NAMALWA (cell line): ENCODE measurements at regions not wholly inside any gene's neighbourhood (a gene's known extent, or its start where the extent isn't known, plus 50 kb on each side); places are given as distances from the start of the nearest gene placed in this dataset.
"Not testable (repeated sequence)": the region's sequence is repeated elsewhere in the genome, so short reads cannot be mapped to it uniquely, and the experiment has no call there.

Source experiments
- DNase-seq: peaks from one replicate; pipeline ENCODE4 v3.0.0-alpha.2; 2015; ENCODE audit warnings: low spot score

GRCh38 chr2:7676714-7677113 is 759.5 kb downstream of the RNF144A start:
- no peak for DNase-seq

- DNase-seq = no peak
Observed at GRCh38 chr2:7681881-7682461, 764.8 kb downstream of the RNF144A start.

- no peak for DNase-seq
Observed at GRCh38 chr2:7683196-7683595, 766.0 kb downstream of the RNF144A start.

- DNase-seq = no peak
Observed at GRCh38 chr2:7683708-7684107, 766.5 kb downstream of the RNF144A start.

DNA sequence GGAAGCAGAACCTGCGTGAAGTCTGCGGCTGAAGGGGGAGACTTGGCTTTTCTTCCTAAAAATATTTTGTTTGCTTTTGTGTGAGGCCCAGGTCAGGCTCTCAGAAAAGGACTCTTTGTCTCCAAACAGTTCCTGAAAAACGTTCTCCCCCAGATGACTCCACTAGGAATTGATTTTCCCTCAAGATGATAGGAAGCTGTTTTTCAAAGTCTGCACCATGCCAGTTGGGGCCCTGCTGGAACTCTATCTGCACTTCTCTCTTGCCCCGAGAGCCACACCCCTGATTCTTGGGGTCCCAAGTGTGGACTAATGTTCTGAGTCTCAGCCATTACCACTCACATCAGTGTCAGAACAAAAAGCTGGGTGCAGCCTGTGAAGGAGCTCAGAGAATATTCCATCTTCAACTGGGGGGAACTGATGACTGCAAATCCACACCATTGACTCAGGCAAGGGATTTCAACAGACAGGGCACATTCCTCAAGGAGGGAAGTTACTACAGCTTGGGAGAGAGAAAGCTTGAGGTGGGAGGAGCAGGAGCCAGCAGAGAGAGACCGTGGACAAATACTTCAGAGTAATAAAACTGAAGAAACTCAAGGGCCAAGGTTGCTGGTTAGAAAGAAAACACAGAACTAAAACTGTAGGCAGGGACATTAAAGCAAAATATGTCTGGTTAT is 768.3 kb downstream of the RNF144A start:
- no peak for DNase-seq

GRCh38 chr2:7686016-7686385 is 768.8 kb downstream of the RNF144A start:
- DNase-seq = no peak

DNA sequence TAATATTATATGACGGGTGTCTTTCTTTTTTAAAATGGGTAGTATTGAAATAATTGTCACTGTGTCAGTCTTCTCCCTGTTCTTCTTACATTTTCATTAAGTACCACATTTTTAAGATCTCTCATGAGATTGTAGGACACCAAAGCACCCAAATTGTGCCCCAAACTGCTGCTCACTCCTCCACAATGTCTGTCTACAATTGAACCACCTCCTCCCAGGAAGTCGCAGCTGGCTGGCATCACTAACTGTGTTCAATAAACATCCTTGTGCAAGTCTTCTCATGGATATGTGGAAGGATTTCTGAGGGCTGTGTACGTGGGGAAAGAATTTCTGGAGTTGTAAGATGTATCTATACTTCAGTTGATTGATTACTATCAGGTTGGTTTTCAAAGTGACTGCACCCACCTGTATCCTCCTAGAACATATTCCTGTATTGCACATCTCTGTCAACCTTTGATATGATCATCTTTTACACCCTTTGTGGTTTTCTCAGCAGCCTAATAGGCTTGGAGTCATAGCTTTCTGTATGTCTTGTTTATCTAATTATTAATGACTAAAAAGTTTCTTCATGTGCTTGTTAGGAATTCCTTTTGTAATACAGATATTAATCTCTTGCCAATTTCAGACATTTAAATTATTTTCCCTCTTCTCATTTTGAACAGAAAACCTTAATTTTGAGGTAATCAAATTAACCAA is 774.9 kb downstream of the RNF144A start:
- no peak for DNase-seq

DNA sequence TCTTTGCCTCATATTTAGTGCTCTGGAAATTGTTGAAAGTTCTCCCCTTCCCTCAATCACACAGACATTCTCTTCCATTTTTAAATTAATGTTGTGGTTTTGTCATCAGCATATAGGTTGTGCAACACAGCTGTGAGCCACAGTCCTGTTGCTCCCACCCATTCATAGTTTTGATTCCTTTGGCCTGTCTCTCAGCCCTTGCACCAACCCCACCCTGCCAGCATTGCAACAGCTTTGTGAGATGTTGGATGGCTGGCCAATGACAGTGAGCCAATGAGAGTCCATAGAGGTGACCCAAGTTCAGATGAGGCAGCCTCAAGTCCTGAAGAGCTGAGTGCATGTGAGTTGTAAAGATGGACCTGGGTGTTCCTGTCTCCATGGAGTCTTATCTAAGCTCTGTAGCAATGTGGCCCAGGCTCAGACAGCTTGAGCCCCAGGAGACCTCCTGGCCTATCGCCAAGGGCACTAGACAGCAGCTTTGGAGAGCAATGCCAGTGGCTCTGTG is 775.5 kb downstream of the RNF144A start:
- no peak for DNase-seq

GRCh38 chr2:7693246-7694075 is 776.2 kb downstream of the RNF144A start:
- DNase-seq = no peak

GRCh38 chr2:7694076-7694985 is 777.1 kb downstream of the RNF144A start:
- DNase-seq = no peak

DNA sequence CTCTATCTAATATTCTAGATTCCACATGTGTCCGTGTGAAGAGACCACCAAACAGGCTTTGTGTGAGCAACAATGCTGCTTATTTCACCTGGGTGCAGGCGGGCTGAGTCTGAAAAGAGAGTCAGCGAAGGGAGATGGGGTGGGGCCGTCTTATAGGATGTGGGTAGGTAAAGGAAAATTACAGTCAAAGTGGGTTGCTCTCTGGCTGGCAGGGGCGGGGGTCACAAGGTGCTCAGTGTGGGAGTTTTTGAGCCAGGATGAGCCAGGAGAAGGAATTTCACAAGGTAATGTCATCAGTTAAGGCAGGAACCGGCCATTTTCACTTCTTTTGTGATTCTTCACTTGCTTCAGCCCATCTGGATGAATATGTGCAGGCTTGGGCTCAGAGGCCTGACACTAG is 779.3 kb downstream of the RNF144A start:
- DNase-seq = not testable (repeated sequence)

DNA sequence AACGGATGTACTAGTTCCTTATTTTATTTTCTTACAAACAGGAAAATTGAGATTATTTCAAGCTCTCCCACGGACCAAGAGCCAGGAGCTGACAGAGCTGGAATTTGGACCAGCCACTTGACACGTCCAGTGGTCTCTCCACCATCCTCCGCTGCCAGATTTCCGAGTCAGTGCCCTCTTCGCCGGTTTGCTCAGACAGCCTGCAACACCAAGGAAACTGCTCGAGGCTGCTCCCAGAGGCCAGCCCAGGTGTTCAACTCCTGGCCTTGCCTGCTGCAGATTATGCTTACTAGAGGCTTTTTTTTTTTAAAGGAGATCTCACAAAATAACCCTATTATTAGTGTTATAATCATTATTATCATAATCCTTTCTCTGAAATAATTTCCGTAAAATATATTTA is 779.8 kb downstream of the RNF144A start:
- no peak for DNase-seq

GRCh38 chr2:7701791-7702190 is 784.6 kb downstream of the RNF144A start:
- no peak for DNase-seq

DNA sequence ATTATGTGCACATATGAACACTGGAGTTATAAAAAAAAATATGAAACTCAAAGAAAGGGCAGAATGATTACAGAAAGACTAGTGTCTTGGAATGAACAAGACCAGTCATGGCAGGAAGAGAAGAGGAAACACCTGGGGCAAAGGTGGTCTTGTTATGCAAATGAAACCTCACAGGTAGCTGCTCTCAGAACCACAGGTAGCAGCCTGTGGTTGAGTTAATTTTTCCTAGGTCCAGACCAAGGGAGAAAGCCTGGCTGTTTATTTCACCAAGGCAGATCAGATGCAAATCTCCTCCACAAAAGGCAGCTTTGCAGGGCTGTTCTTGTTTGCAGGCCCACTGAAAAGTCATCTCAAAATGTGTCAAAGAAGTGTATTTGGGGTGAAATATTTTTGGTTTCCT is 785.8 kb downstream of the RNF144A start:
- no peak for DNase-seq

- no peak for DNase-seq
Observed at GRCh38 chr2:7703543-7704144, 786.4 kb downstream of the RNF144A start.

DNA sequence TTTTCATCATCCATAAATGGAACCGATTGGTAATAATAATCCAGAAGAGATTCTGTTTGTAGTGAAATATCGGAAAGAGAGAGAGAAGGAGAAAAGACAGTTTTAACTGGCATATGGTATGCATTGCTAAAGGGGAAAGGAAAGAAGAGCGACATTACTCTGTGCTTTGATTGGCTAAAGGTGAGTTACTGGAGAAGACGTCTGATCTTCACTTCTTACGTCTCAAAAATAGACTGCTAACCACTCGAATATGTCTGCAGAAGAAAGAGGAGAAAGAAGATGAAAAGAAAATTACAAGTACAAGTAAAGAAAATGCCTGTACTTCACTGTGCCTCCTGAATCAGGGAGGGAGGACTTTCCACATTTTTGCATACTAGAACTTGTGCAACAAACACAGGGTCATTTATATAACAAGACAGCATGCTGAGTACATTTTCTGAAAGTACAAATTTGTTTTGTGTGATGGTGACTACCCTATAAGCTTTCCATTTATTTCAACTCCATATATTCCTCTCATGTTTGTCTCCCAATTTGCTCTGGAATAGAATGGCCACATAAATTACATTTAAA is 787.2 kb downstream of the RNF144A start:
- DNase-seq = no peak

GRCh38 chr2:7706791-7707190 is 789.6 kb downstream of the RNF144A start:
- DNase-seq = no peak

DNA sequence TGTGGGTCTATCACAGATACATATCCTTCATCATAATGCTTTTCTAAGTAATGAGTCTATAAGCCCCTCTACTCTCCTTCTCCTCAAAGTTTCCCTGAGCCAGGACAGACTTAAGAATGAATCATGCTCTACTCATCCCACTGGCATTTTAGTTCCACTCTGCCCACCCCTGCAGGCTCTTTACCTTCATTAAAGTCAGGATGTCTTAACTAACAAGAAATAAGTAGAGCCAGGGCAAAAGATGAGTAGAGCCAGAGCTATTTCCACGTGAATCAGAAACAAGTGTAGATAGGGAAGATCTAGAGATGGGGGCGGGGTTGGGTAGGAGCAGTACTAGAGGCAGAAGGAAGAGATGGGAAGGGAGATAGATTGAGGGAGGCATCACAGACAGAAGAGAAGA is 790.5 kb downstream of the RNF144A start:
- no peak for DNase-seq

DNA sequence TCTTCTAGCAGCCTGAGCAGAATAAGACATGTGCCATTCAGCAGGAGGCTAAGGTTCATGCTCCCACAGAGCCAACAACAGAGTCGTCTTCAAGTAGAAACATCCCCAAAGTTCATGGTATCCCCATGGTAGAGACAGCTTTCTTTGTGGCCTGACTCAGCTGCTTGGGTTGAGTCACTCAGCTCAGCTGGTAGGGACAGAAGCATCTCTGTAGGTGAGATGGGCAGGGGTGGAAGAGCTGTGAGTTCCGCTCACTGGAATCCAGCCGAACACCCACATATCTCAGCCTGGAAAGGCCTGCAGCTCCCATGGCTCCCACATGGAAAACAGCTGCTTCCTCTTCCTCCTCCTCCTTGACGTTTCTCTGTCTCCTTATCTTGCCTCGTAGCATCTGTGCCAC is 792.7 kb downstream of the RNF144A start:
- DNase-seq = no peak

DNA sequence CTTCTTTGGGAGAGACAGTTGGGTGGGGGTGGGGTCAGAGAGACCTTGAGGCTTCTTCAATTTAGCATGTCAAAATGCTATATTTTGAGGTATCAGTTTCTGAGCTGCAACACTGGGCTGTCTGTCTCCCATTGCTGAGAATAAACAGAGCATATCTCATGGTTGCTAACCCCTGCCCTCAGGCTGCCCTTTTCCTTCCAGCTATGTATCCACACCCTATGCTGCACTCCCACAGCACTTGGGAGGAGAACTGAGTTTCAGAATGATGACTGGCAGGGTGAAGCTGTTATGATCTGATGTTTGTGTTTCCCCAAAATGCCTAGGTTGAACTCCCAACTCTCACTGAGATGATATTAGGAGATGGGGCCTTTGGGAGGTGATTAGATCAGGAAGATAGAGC is 794.0 kb downstream of the RNF144A start:
- DNase-seq = no peak

GRCh38 chr2:7719876-7720275 is 802.7 kb downstream of the RNF144A start:
- DNase-seq = no peak
